ENCODE measurements at regions not wholly inside any gene's neighbourhood (a gene's known extent, or its start where the extent isn't known, plus 50 kb on each side); places are given as distances from the start of the nearest gene placed in this dataset.

- no peak for TF ChIP-seq ZNF565 (CRISPR knock-in tag; conservative IDR thresholded peaks at IDR 0.05; ENCODE audit: low read depth)
- TF ChIP-seq ARNTL (CRISPR knock-in tag; IDR thresholded peaks at IDR 0.05; ENCODE audit: borderline replicate concordance, low read depth) = no peak
Measured at GRCh38 chr2:173750353-173750801, 214.8 kb downstream of the SP3 start.

All from SK-N-SH treated with all-trans-retinoic acid at 6 μM for 48 hours (cell line).